ENCODE measurements at regions not wholly inside any gene's neighbourhood (a gene's known extent, or its start where the extent isn't known, plus 50 kb on each side); places are given as distances from the start of the nearest gene placed in this dataset.

- TF ChIP-seq CTCF (optimal IDR thresholded peaks at IDR 0.05 in 1 of 3, IDR thresholded peaks at IDR 0.05 in 1 of 3, conservative IDR thresholded peaks at IDR 0.05 in 1 of 3; ENCODE audit: extremely low read depth in 1 of 3, insufficient read depth in 2 of 3, low read length in 3 of 3) = no peak
- TF ChIP-seq EZH2 (IDR thresholded peaks at IDR 0.05; ENCODE audit: low read length) = no peak
Measured at GRCh38 chr2:51706220-51706619, 674.3 kb upstream of the NRXN1 start.
